ENCODE measurements at regions not wholly inside any gene's neighbourhood (a gene's known extent, or its start where the extent isn't known, plus 50 kb on each side); places are given as distances from the start of the nearest gene placed in this dataset.
"Not testable (repeated sequence)": the region's sequence is repeated elsewhere in the genome, so short reads cannot be mapped to it uniquely, and the experiment has no call there.

- Mint-ChIP-seq H3K9me3 (no peaks in the 10 kb centered on the region), H3K27me3 (no peaks in the 10 kb centered on the region), H3K4me3 (no peak overlapping the region), H3K27ac (no peak overlapping the region), H3K4me1 (no peaks in the 10 kb centered on the region), H3K36me3 (ENCODE audit: low read depth) (no peaks in the 10 kb centered on the region)
- no peak for DNase-seq
- ATAC-seq: no peak
These were observed 500.4 kb downstream of the SLC6A15 start for GRCh38 chr12:84412226-84412625.

- DNase-seq (no peak), ATAC-seq (no peak)
- Mint-ChIP-seq H3K4me3 (no peak overlapping the region), H3K27me3 (no peaks in the 10 kb centered on the region), H3K9me3 (no peaks in the 10 kb centered on the region), H3K27ac (no peak overlapping the region), H3K4me1 (no peaks in the 10 kb centered on the region), H3K36me3 (ENCODE audit: low read depth) (no peaks in the 10 kb centered on the region)
These were observed 501.6 kb downstream of the SLC6A15 start for GRCh38 chr12:84411031-84411430.

- Mint-ChIP-seq H3K9me3 (no peaks in the 10 kb centered on the region), H3K36me3 (ENCODE audit: low read depth) (no peaks in the 10 kb centered on the region), H3K27me3 (no peaks in the 10 kb centered on the region), H3K27ac (no peak overlapping the region), H3K4me1 (no peaks in the 10 kb centered on the region), H3K4me3 (no peak overlapping the region)
- DNase-seq: no peak
- ATAC-seq: no peak
These were observed 503.7 kb downstream of the SLC6A15 start for GRCh38 chr12:84408936-84409335.

GRCh38 chr12:84406720-84407119 lies 505.9 kb downstream of the SLC6A15 start:
- H3K9me3 Mint-ChIP-seq; DNase-seq; ATAC-seq; H3K27me3 Mint-ChIP-seq; H3K27ac Mint-ChIP-seq; H3K4me3 Mint-ChIP-seq; H3K36me3 Mint-ChIP-seq (ENCODE audit: low read depth); H3K4me1 Mint-ChIP-seq: not testable (repeated sequence)

- no peak overlapping the region for H3K27ac Mint-ChIP-seq
- H3K4me1 Mint-ChIP-seq: no peaks in the 10 kb centered on the region
- H3K36me3 Mint-ChIP-seq (ENCODE audit: low read depth): no peaks in the 10 kb centered on the region
- no peaks in the 10 kb centered on the region for H3K9me3 Mint-ChIP-seq
- H3K27me3 Mint-ChIP-seq: no peaks in the 10 kb centered on the region
- no peak for ATAC-seq
- no peak for DNase-seq
- H3K4me3 Mint-ChIP-seq: no peak overlapping the region
These were observed 514.8 kb downstream of the SLC6A15 start for GRCh38 chr12:84397846-84398245.

GRCh38 chr12:84397263-84397662 lies 515.3 kb downstream of the SLC6A15 start:
- DNase-seq: no peak

GRCh38 chr12:84391176-84391575 lies 521.4 kb downstream of the SLC6A15 start:
- H3K27ac Mint-ChIP-seq; H3K4me1 Mint-ChIP-seq; H3K4me3 Mint-ChIP-seq; H3K27me3 Mint-ChIP-seq; H3K36me3 Mint-ChIP-seq (ENCODE audit: low read depth); DNase-seq; ATAC-seq: not testable (repeated sequence)
- H3K9me3 Mint-ChIP-seq: peaks cover 13% of the 10 kb centered on the region

More at GRCh38 chr12:84397263-84397662, 515.3 kb downstream of the SLC6A15 start:
- no peak overlapping the region for H3K27ac Mint-ChIP-seq
- no peaks in the 10 kb centered on the region for H3K9me3 Mint-ChIP-seq
- H3K36me3 Mint-ChIP-seq (ENCODE audit: low read depth): no peaks in the 10 kb centered on the region
- no peaks in the 10 kb centered on the region for H3K27me3 Mint-ChIP-seq
- no peaks in the 10 kb centered on the region for H3K4me1 Mint-ChIP-seq
- no peak for ATAC-seq
- H3K4me3 Mint-ChIP-seq: no peak overlapping the region

- DNase-seq (no peak), ATAC-seq (no peak)
- no peaks in the 10 kb centered on the region for H3K36me3 Mint-ChIP-seq (ENCODE audit: low read depth)
- H3K9me3 Mint-ChIP-seq: peaks cover 30% of the 10 kb centered on the region
- no peaks in the 10 kb centered on the region for H3K27me3 Mint-ChIP-seq
- no peak overlapping the region for H3K27ac Mint-ChIP-seq
- H3K4me3 Mint-ChIP-seq: no peak overlapping the region
- H3K4me1 Mint-ChIP-seq: no peaks in the 10 kb centered on the region
These were observed 528.2 kb downstream of the SLC6A15 start for GRCh38 chr12:84384384-84384783.

- DNase-seq; H3K36me3 Mint-ChIP-seq (ENCODE audit: low read depth); H3K27me3 Mint-ChIP-seq; H3K4me3 Mint-ChIP-seq; H3K4me1 Mint-ChIP-seq; H3K27ac Mint-ChIP-seq; ATAC-seq: not testable (repeated sequence)
- H3K9me3 Mint-ChIP-seq: peaks cover 30% of the 10 kb centered on the region
These were observed 530.1 kb downstream of the SLC6A15 start for GRCh38 chr12:84382486-84382885.

GRCh38 chr12:84376320-84376719 lies 536.3 kb downstream of the SLC6A15 start:
- no peaks in the 10 kb centered on the region for H3K27me3 Mint-ChIP-seq
- H3K27ac Mint-ChIP-seq: no peak overlapping the region
- DNase-seq (no peak), ATAC-seq (no peak)
- H3K4me3 Mint-ChIP-seq: no peak overlapping the region
- H3K36me3 Mint-ChIP-seq (ENCODE audit: low read depth): no peaks in the 10 kb centered on the region
- no peaks in the 10 kb centered on the region for H3K4me1 Mint-ChIP-seq
- peaks cover 8% of the 10 kb centered on the region for H3K9me3 Mint-ChIP-seq

GRCh38 chr12:84375449-84376170 lies 537.0 kb downstream of the SLC6A15 start:
- no peaks in the 10 kb centered on the region for H3K27me3 Mint-ChIP-seq
- H3K27ac Mint-ChIP-seq: no peak overlapping the region
- no peaks in the 10 kb centered on the region for H3K36me3 Mint-ChIP-seq (ENCODE audit: low read depth)
- ATAC-seq: no peak
- no peak overlapping the region for H3K4me3 Mint-ChIP-seq
- peaks cover 8% of the 10 kb centered on the region for H3K9me3 Mint-ChIP-seq
- H3K4me1 Mint-ChIP-seq: no peaks in the 10 kb centered on the region
- DNase-seq: no peak

- no peaks in the 10 kb centered on the region for H3K4me1 Mint-ChIP-seq
- ATAC-seq (peak; percentile 40), DNase-seq (no peak)
- H3K27me3 Mint-ChIP-seq: no peaks in the 10 kb centered on the region
- H3K27ac Mint-ChIP-seq: no peak overlapping the region
- H3K36me3 Mint-ChIP-seq (ENCODE audit: low read depth): no peaks in the 10 kb centered on the region
- H3K9me3 Mint-ChIP-seq: no peaks in the 10 kb centered on the region
- no peak overlapping the region for H3K4me3 Mint-ChIP-seq
These were observed 550.1 kb downstream of the SLC6A15 start for GRCh38 chr12:84362552-84362897.

- peak; percentile 10 for ATAC-seq
These were observed 550.7 kb downstream of the SLC6A15 start for GRCh38 chr12:84361651-84362551.

GRCh38 chr12:84357314-84357713 lies 555.3 kb downstream of the SLC6A15 start:
- ATAC-seq: no peak
- Mint-ChIP-seq H3K27ac (no peak overlapping the region), H3K9me3 (no peaks in the 10 kb centered on the region), H3K4me3 (no peak overlapping the region), H3K4me1 (no peaks in the 10 kb centered on the region), H3K27me3 (no peaks in the 10 kb centered on the region), H3K36me3 (ENCODE audit: low read depth) (no peaks in the 10 kb centered on the region)
- DNase-seq: no peak

More at GRCh38 chr12:84361651-84362551, 550.7 kb downstream of the SLC6A15 start:
- Mint-ChIP-seq H3K4me3 (no peak overlapping the region), H3K4me1 (no peaks in the 10 kb centered on the region), H3K36me3 (ENCODE audit: low read depth) (no peaks in the 10 kb centered on the region), H3K27ac (no peak overlapping the region), H3K9me3 (no peaks in the 10 kb centered on the region), H3K27me3 (no peaks in the 10 kb centered on the region)
- DNase-seq: no peak

- H3K4me1 Mint-ChIP-seq: no peaks in the 10 kb centered on the region
- DNase-seq (no peak), ATAC-seq (no peak)
- no peak overlapping the region for H3K4me3 Mint-ChIP-seq
- no peak overlapping the region for H3K27ac Mint-ChIP-seq
- H3K9me3 Mint-ChIP-seq: no peaks in the 10 kb centered on the region
- H3K27me3 Mint-ChIP-seq: no peaks in the 10 kb centered on the region
- no peaks in the 10 kb centered on the region for H3K36me3 Mint-ChIP-seq (ENCODE audit: low read depth)
These were observed 556.4 kb downstream of the SLC6A15 start for GRCh38 chr12:84356224-84356623.
